ENCODE measurements at regions not wholly inside any gene's neighbourhood (a gene's known extent, or its start where the extent isn't known, plus 50 kb on each side); places are given as distances from the start of the nearest gene placed in this dataset.

- H3K27me3 ChIP-seq (ENCODE audit: control insufficient read depth in 5 of 5, insufficient read depth in 4 of 5, low read length in 5 of 5): no peaks in the 10 kb centered on the region
- H3K4me3 ChIP-seq (ENCODE audit: low read depth in 1 of 5, low read length in 5 of 5): no peak overlapping the region
- no peaks in the 10 kb centered on the region for H3K36me3 ChIP-seq (ENCODE audit: control insufficient read depth in 5 of 5, insufficient read depth in 5 of 5, low read length in 5 of 5)
- no peak overlapping the region for H3K27ac ChIP-seq (ENCODE audit: low read depth, low read length)
- H3K9me3 ChIP-seq (ENCODE audit: control insufficient read depth in 5 of 5, low read length in 5 of 5): no peaks in the 10 kb centered on the region
- H3K4me1 ChIP-seq (ENCODE audit: control insufficient read depth in 5 of 5, insufficient read depth in 5 of 5, low read length in 5 of 5): peaks cover 2 to 17% (median 10%) of the 10 kb centered on the region in 5 donors
- no peak overlapping the region for H3K9ac ChIP-seq (ENCODE audit: low read length in 5 of 5)
Observed at GRCh38 chr5:54764102-54765090, 221.0 kb downstream of the ESM1 start.

- Histone ChIP-seq H3K9ac (ENCODE audit: low read length in 5 of 5) (no peak overlapping the region), H3K4me3 (ENCODE audit: low read depth in 1 of 5, low read length in 5 of 5) (no peak overlapping the region), H3K27ac (ENCODE audit: low read depth, low read length) (peak overlapping the region; percentile 72), H3K27me3 (ENCODE audit: control insufficient read depth in 5 of 5, insufficient read depth in 4 of 5, low read length in 5 of 5) (no peaks in the 10 kb centered on the region), H3K4me1 (ENCODE audit: control insufficient read depth in 5 of 5, insufficient read depth in 5 of 5, low read length in 5 of 5) (peaks cover 2 to 17% (median 13%) of the 10 kb centered on the region in 5 donors), H3K9me3 (ENCODE audit: control insufficient read depth in 5 of 5, low read length in 5 of 5) (no peaks in the 10 kb centered on the region), H3K36me3 (ENCODE audit: control insufficient read depth in 5 of 5, insufficient read depth in 5 of 5, low read length in 5 of 5) (no peaks in the 10 kb centered on the region)
Observed at GRCh38 chr5:54761213-54761701, 224.1 kb downstream of the ESM1 start.

- peak overlapping the region; percentile 72 for H3K27ac ChIP-seq (ENCODE audit: low read depth, low read length)
- H3K9me3 ChIP-seq (ENCODE audit: control insufficient read depth in 5 of 5, low read length in 5 of 5): no peaks in the 10 kb centered on the region
- no peaks in the 10 kb centered on the region for H3K27me3 ChIP-seq (ENCODE audit: control insufficient read depth in 5 of 5, insufficient read depth in 4 of 5, low read length in 5 of 5)
- H3K9ac ChIP-seq (ENCODE audit: low read length in 5 of 5): no peak overlapping the region
- peaks cover 2 to 17% (median 13%) of the 10 kb centered on the region in 5 donors for H3K4me1 ChIP-seq (ENCODE audit: control insufficient read depth in 5 of 5, insufficient read depth in 5 of 5, low read length in 5 of 5)
- no peak overlapping the region for H3K4me3 ChIP-seq (ENCODE audit: low read depth in 1 of 5, low read length in 5 of 5)
- no peaks in the 10 kb centered on the region for H3K36me3 ChIP-seq (ENCODE audit: control insufficient read depth in 5 of 5, insufficient read depth in 5 of 5, low read length in 5 of 5)
Observed at GRCh38 chr5:54760182-54760935, 225.0 kb downstream of the ESM1 start.

- no peaks in the 10 kb centered on the region for H3K9me3 ChIP-seq (ENCODE audit: control insufficient read depth in 5 of 5, low read length in 5 of 5)
- H3K27me3 ChIP-seq (ENCODE audit: control insufficient read depth in 5 of 5, insufficient read depth in 4 of 5, low read length in 5 of 5): no peaks in the 10 kb centered on the region
- H3K4me1 ChIP-seq (ENCODE audit: control insufficient read depth in 5 of 5, insufficient read depth in 5 of 5, low read length in 5 of 5): peaks cover 2 to 17% (median 13%) of the 10 kb centered on the region in 5 donors
- no peak overlapping the region for H3K9ac ChIP-seq (ENCODE audit: low read length in 5 of 5)
- no peaks in the 10 kb centered on the region for H3K36me3 ChIP-seq (ENCODE audit: control insufficient read depth in 5 of 5, insufficient read depth in 5 of 5, low read length in 5 of 5)
- no peak overlapping the region for H3K4me3 ChIP-seq (ENCODE audit: low read depth in 1 of 5, low read length in 5 of 5)
- H3K27ac ChIP-seq (ENCODE audit: low read depth, low read length): no peak overlapping the region
Observed at GRCh38 chr5:54758038-54758437, 227.4 kb downstream of the ESM1 start.

- no peaks in the 10 kb centered on the region for H3K27me3 ChIP-seq (ENCODE audit: control insufficient read depth in 5 of 5, insufficient read depth in 4 of 5, low read length in 5 of 5)
- no peaks in the 10 kb centered on the region for H3K36me3 ChIP-seq (ENCODE audit: control insufficient read depth in 5 of 5, insufficient read depth in 5 of 5, low read length in 5 of 5)
- H3K9ac ChIP-seq (ENCODE audit: low read length in 5 of 5): no peak overlapping the region
- no peaks in the 10 kb centered on the region for H3K9me3 ChIP-seq (ENCODE audit: control insufficient read depth in 5 of 5, low read length in 5 of 5)
- peaks cover 2 to 17% (median 13%) of the 10 kb centered on the region in 5 donors for H3K4me1 ChIP-seq (ENCODE audit: control insufficient read depth in 5 of 5, insufficient read depth in 5 of 5, low read length in 5 of 5)
- no peak overlapping the region for H3K4me3 ChIP-seq (ENCODE audit: low read depth in 1 of 5, low read length in 5 of 5)
- H3K27ac ChIP-seq (ENCODE audit: low read depth, low read length): no peak overlapping the region
Observed at GRCh38 chr5:54757541-54757940, 227.9 kb downstream of the ESM1 start.

DNA sequence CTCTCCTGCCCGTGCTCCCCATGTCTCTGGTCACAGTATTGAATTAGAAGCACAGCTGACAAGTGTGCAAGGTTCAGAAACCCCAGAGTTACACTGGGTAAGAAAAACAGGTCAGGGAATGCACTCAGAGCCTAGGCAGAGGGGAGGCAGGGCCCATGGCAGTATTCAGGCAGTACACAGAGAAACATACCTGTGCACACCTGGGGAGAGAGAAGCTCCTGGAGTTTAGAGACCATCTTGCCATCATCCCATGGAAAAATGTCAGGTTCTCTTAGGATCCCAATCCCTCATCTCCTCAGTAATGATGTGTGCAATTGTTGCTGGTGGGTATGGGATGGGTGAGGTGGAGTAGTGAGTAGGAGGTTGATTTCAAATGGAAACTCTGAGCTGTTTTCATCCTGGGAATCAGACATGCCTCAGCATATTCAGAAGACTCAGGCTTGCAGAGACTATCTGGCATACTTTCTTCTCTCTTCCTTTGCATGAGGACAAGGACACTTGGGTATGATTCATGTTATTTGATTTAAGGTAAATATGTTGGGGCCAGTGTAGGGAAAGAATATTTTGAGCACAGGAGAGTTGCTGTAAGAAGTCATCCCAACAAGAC is 228.5 kb downstream of the ESM1 start:
- peaks cover 2 to 17% (median 13%) of the 10 kb centered on the region in 5 donors for H3K4me1 ChIP-seq (ENCODE audit: control insufficient read depth in 5 of 5, insufficient read depth in 5 of 5, low read length in 5 of 5)
- H3K9me3 ChIP-seq (ENCODE audit: control insufficient read depth in 5 of 5, low read length in 5 of 5): no peaks in the 10 kb centered on the region
- no peak overlapping the region for H3K4me3 ChIP-seq (ENCODE audit: low read depth in 1 of 5, low read length in 5 of 5)
- no peaks in the 10 kb centered on the region for H3K27me3 ChIP-seq (ENCODE audit: control insufficient read depth in 5 of 5, insufficient read depth in 4 of 5, low read length in 5 of 5)
- H3K9ac ChIP-seq (ENCODE audit: low read length in 5 of 5): no peak overlapping the region
- H3K36me3 ChIP-seq (ENCODE audit: control insufficient read depth in 5 of 5, insufficient read depth in 5 of 5, low read length in 5 of 5): no peaks in the 10 kb centered on the region
- no peak overlapping the region for H3K27ac ChIP-seq (ENCODE audit: low read depth, low read length)

DNA sequence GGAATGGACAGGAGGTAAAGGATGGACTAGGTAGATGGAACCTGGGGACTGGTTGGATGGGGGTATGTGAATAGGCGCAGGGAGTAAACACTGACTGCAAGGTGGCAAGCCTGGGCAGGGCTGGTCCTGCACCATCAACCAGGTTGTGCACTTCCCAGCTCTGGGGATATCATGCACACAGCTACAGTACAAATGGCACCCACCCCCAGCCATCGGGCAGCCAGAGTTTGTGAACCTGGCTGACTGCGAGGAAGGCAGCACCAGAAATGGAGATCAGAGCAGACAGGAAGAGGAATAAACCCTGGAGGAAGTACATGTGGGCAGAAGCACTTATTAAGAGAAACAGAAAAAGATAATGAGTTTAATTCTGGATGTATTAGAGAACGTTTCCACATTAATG is 229.1 kb downstream of the ESM1 start:
- Histone ChIP-seq H3K9ac (ENCODE audit: low read length in 5 of 5) (no peak overlapping the region), H3K27ac (ENCODE audit: low read depth, low read length) (no peak overlapping the region), H3K36me3 (ENCODE audit: control insufficient read depth in 5 of 5, insufficient read depth in 5 of 5, low read length in 5 of 5) (no peaks in the 10 kb centered on the region), H3K4me1 (ENCODE audit: control insufficient read depth in 5 of 5, insufficient read depth in 5 of 5, low read length in 5 of 5) (peaks cover 2 to 13% (median 7%) of the 10 kb centered on the region in 5 donors), H3K27me3 (ENCODE audit: control insufficient read depth in 5 of 5, insufficient read depth in 4 of 5, low read length in 5 of 5) (no peaks in the 10 kb centered on the region), H3K9me3 (ENCODE audit: control insufficient read depth in 5 of 5, low read length in 5 of 5) (no peaks in the 10 kb centered on the region), H3K4me3 (ENCODE audit: low read depth in 1 of 5, low read length in 5 of 5) (no peak overlapping the region)

GRCh38 chr5:54754878-54755277 is 230.5 kb downstream of the ESM1 start:
- Histone ChIP-seq H3K9ac (ENCODE audit: low read length in 5 of 5) (no peak overlapping the region), H3K27me3 (ENCODE audit: control insufficient read depth in 5 of 5, insufficient read depth in 4 of 5, low read length in 5 of 5) (no peaks in the 10 kb centered on the region), H3K4me3 (ENCODE audit: low read depth in 1 of 5, low read length in 5 of 5) (no peak overlapping the region), H3K9me3 (ENCODE audit: control insufficient read depth in 5 of 5, low read length in 5 of 5) (no peaks in the 10 kb centered on the region), H3K36me3 (ENCODE audit: control insufficient read depth in 5 of 5, insufficient read depth in 5 of 5, low read length in 5 of 5) (no peaks in the 10 kb centered on the region), H3K27ac (ENCODE audit: low read depth, low read length) (no peak overlapping the region), H3K4me1 (ENCODE audit: control insufficient read depth in 5 of 5, insufficient read depth in 5 of 5, low read length in 5 of 5) (peaks cover 0 to 6% (median 0%) of the 10 kb centered on the region in 5 donors)

DNA sequence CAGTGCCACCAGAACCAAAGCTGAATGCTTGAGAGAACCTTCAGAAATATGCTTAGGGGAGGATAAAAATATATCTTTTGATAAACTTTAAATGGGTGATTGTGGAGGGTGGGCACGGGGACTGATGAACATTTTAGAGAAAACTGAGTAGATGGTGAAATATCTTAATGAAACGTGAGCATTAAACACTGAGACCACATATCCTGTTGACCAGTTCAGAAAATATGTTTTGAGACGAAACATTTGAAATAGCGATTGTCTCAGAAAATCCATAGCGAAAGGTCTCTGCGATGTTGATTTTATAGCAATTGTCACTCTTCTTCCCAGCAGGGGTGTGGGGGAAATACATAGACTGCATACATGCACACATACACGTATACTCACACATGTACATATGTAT is 231.0 kb downstream of the ESM1 start:
- H3K9me3 ChIP-seq (ENCODE audit: control insufficient read depth in 5 of 5, low read length in 5 of 5): no peaks in the 10 kb centered on the region
- H3K9ac ChIP-seq (ENCODE audit: low read length in 5 of 5): no peak overlapping the region
- peaks cover 0 to 6% (median 0%) of the 10 kb centered on the region in 5 donors for H3K4me1 ChIP-seq (ENCODE audit: control insufficient read depth in 5 of 5, insufficient read depth in 5 of 5, low read length in 5 of 5)
- H3K36me3 ChIP-seq (ENCODE audit: control insufficient read depth in 5 of 5, insufficient read depth in 5 of 5, low read length in 5 of 5): no peaks in the 10 kb centered on the region
- H3K27ac ChIP-seq (ENCODE audit: low read depth, low read length): no peak overlapping the region
- H3K27me3 ChIP-seq (ENCODE audit: control insufficient read depth in 5 of 5, insufficient read depth in 4 of 5, low read length in 5 of 5): no peaks in the 10 kb centered on the region
- H3K4me3 ChIP-seq (ENCODE audit: low read depth in 1 of 5, low read length in 5 of 5): no peak overlapping the region
